GM19463 (cell line): ENCODE measurements at regions not wholly inside any gene's neighbourhood (a gene's known extent, or its start where the extent isn't known, plus 50 kb on each side); places are given as distances from the start of the nearest gene placed in this dataset.
A peak's percentile ranks its signal among the peaks of the same experiment; 100 is the strongest.

Source experiments
- ATAC-seq: cut with Tn5 transposase; IDR thresholded peaks from one replicate; pipeline ENCODE4 v1.9.1; 2021; ENCODE audit warnings: mild to moderate bottlenecking, moderate library complexity; ENCODE audit not compliant: unreplicated experiment

- no peak for ATAC-seq
These were observed 1382.8 kb upstream of the CELF4 start for GRCh38 chr18:38948436-38948835.

GRCh38 chr18:38944446-38945024 lies 1378.9 kb upstream of the CELF4 start:
- ATAC-seq, result no peak

- no peak for ATAC-seq
These were observed 1376.3 kb upstream of the CELF4 start for GRCh38 chr18:38941711-38942561.

GRCh38 chr18:38940863-38941531 lies 1375.4 kb upstream of the CELF4 start:
- peak; percentile 68 for ATAC-seq

GRCh38 chr18:38940475-38940862 lies 1374.9 kb upstream of the CELF4 start:
- ATAC-seq, result peak; percentile 31

GRCh38 chr18:38933910-38934510 lies 1368.4 kb upstream of the CELF4 start:
- peak; percentile 86 for ATAC-seq

- ATAC-seq, result peak; percentile 36
These were observed 1367.7 kb upstream of the CELF4 start for GRCh38 chr18:38933322-38933721.

- peak; percentile 37 for ATAC-seq
These were observed 1367.2 kb upstream of the CELF4 start for GRCh38 chr18:38932752-38933151.

- ATAC-seq, result no peak
These were observed 1366.1 kb upstream of the CELF4 start for GRCh38 chr18:38931754-38932050.

GRCh38 chr18:38930881-38931753 lies 1365.5 kb upstream of the CELF4 start:
- no peak for ATAC-seq

GRCh38 chr18:38923540-38923939 lies 1357.9 kb upstream of the CELF4 start:
- no peak for ATAC-seq

- no peak for ATAC-seq
These were observed 1357.5 kb upstream of the CELF4 start for GRCh38 chr18:38923126-38923525.

GRCh38 chr18:38909972-38910371 lies 1344.4 kb upstream of the CELF4 start:
- ATAC-seq, result no peak

GRCh38 chr18:38902796-38903195 lies 1337.2 kb upstream of the CELF4 start:
- no peak for ATAC-seq

- ATAC-seq, result no peak
These were observed 1334.8 kb upstream of the CELF4 start for GRCh38 chr18:38900445-38900844.

GRCh38 chr18:38900031-38900430 lies 1334.4 kb upstream of the CELF4 start:
- ATAC-seq, result no peak

- no peak for ATAC-seq
These were observed 1333.7 kb upstream of the CELF4 start for GRCh38 chr18:38899252-38899651.

GRCh38 chr18:38898167-38898566 lies 1332.6 kb upstream of the CELF4 start:
- no peak for ATAC-seq

- no peak for ATAC-seq
These were observed 1330.0 kb upstream of the CELF4 start for GRCh38 chr18:38895560-38895959.

GRCh38 chr18:38887671-38888020 lies 1322.0 kb upstream of the CELF4 start:
- ATAC-seq, result no peak
